ENCODE measurements at regions not wholly inside any gene's neighbourhood (a gene's known extent, or its start where the extent isn't known, plus 50 kb on each side); places are given as distances from the start of the nearest gene placed in this dataset.
A peak's percentile ranks its signal among the peaks of the same experiment; 100 is the strongest.

- peaks cover 3% of the 10 kb centered on the region for H3K9me3 Mint-ChIP-seq (ENCODE audit: low read depth)
These were observed 57.7 kb upstream of the KLF4 start for GRCh38 chr9:107547303-107547702.

DNA sequence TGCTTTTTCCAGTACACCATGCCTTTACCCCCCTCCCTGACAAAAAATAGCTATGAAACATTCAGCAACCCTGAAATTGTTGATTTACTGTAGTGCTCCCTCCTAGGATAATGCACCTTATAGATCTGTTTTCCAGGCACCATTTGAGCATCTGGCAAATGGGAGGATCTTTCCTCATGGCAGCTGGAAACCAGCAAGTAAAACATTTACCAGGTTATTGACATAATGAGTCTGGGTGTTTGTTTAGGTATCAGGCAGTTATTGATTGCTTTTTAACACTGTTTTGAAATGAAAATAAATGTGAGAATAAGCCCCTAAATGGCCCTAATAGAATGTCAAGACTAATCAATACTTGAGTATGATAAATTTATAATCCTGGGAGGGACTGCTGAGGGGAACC is 57.3 kb upstream of the KLF4 start:
- Mint-ChIP-seq H3K27ac (peak overlapping the region; percentile 10), H3K4me1 (ENCODE audit: low read depth) (peaks cover 4% of the 10 kb centered on the region), H3K4me3 (ENCODE audit: low read depth) (no peak overlapping the region), H3K9me3 (ENCODE audit: low read depth) (peaks cover 3% of the 10 kb centered on the region), H3K36me3 (ENCODE audit: insufficient read depth) (no peaks in the 10 kb centered on the region), H3K27me3 (peaks cover 90% of the 10 kb centered on the region)
- TF ChIP-seq, protein P1, sequence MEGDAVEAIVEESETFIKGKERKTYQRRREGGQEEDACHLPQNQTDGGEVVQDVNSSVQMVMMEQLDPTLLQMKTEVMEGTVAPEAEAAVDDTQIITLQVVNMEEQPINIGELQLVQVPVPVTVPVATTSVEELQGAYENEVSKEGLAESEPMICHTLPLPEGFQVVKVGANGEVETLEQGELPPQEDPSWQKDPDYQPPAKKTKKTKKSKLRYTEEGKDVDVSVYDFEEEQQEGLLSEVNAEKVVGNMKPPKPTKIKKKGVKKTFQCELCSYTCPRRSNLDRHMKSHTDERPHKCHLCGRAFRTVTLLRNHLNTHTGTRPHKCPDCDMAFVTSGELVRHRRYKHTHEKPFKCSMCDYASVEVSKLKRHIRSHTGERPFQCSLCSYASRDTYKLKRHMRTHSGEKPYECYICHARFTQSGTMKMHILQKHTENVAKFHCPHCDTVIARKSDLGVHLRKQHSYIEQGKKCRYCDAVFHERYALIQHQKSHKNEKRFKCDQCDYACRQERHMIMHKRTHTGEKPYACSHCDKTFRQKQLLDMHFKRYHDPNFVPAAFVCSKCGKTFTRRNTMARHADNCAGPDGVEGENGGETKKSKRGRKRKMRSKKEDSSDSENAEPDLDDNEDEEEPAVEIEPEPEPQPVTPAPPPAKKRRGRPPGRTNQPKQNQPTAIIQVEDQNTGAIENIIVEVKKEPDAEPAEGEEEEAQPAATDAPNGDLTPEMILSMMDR (IDR thresholded peaks at IDR 0.05; ENCODE audit: unreplicated experiment) = no peak
- no peak for DNase-seq (ENCODE audit: low spot score, unreplicated experiment)

More at GRCh38 chr9:107547303-107547702, 57.7 kb upstream of the KLF4 start:
- no peaks in the 10 kb centered on the region for H3K36me3 Mint-ChIP-seq (ENCODE audit: insufficient read depth)
- H3K4me3 Mint-ChIP-seq (ENCODE audit: low read depth) = no peak overlapping the region
- peaks cover 92% of the 10 kb centered on the region for H3K27me3 Mint-ChIP-seq
- TF ChIP-seq, protein P1 (IDR thresholded peaks at IDR 0.05; ENCODE audit: unreplicated experiment) = no peak
- peak overlapping the region; percentile 10 for H3K27ac Mint-ChIP-seq
- no peak for DNase-seq (ENCODE audit: low spot score, unreplicated experiment)
- peaks cover 4% of the 10 kb centered on the region for H3K4me1 Mint-ChIP-seq (ENCODE audit: low read depth)

DNA sequence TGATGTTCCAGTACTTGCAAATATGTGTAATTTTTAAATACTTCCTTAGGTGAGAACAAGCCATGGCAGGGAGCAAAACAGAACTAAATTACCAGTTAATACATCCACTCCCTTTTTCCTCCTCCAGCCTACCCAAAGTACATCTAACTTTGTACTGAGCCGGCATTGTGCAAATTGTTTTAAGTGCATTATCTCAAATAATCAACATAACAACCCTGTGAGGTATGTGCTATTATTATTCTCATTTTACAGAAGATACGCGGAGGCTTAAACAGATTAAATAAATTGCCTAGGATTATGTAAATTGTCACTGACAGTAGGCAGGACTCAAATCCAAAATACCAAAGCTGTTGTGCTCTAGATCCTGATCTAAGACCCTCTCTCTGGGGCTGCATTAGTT is 55.5 kb upstream of the KLF4 start:
- H3K36me3 Mint-ChIP-seq (ENCODE audit: insufficient read depth) = no peaks in the 10 kb centered on the region
- H3K4me3 Mint-ChIP-seq (ENCODE audit: low read depth) = no peak overlapping the region
- TF ChIP-seq, protein P1 (IDR thresholded peaks at IDR 0.05; ENCODE audit: unreplicated experiment) = no peak
- H3K9me3 Mint-ChIP-seq (ENCODE audit: low read depth) = peaks cover 3% of the 10 kb centered on the region
- H3K4me1 Mint-ChIP-seq (ENCODE audit: low read depth) = peaks cover 5% of the 10 kb centered on the region
- no peak overlapping the region for H3K27ac Mint-ChIP-seq
- no peak for DNase-seq (ENCODE audit: low spot score, unreplicated experiment)
- H3K27me3 Mint-ChIP-seq = peaks cover 90% of the 10 kb centered on the region

GRCh38 chr9:107542411-107543157 is 53.0 kb upstream of the KLF4 start:
- peaks cover 7% of the 10 kb centered on the region for H3K4me1 Mint-ChIP-seq (ENCODE audit: low read depth)
- no peaks in the 10 kb centered on the region for H3K36me3 Mint-ChIP-seq (ENCODE audit: insufficient read depth)
- H3K4me3 Mint-ChIP-seq (ENCODE audit: low read depth) = no peak overlapping the region
- H3K27ac Mint-ChIP-seq = no peak overlapping the region
- peaks cover 93% of the 10 kb centered on the region for H3K27me3 Mint-ChIP-seq
- TF ChIP-seq, protein P1 (IDR thresholded peaks at IDR 0.05; ENCODE audit: unreplicated experiment) = no peak
- peaks cover 3% of the 10 kb centered on the region for H3K9me3 Mint-ChIP-seq (ENCODE audit: low read depth)
- no peak for DNase-seq (ENCODE audit: low spot score, unreplicated experiment)

DNA sequence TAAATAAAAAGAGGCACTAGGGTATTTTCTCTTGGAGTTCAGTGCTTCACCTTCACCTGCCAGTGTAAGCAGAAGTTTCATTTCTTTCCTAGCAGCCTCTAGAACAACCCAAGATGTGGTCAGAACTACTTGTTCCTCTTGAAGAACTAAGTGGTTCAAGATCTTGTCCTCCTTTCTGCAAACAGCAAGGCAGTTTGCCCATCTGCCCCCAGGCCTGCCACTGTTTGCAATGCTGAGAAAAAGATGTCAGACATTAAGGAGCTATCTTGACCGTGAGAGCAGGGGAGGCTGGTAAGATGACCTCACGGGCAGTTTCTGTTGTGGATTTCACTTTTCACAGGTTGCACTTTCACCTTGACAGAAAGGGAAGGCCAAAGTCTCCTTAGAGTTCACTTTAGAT is 52.0 kb upstream of the KLF4 start:
- no peaks in the 10 kb centered on the region for H3K9me3 Mint-ChIP-seq (ENCODE audit: low read depth)
- H3K4me3 Mint-ChIP-seq (ENCODE audit: low read depth) = no peak overlapping the region
- H3K27ac Mint-ChIP-seq = no peak overlapping the region
- DNase-seq (ENCODE audit: low spot score, unreplicated experiment) = no peak
- peaks cover 4% of the 10 kb centered on the region for H3K4me1 Mint-ChIP-seq (ENCODE audit: low read depth)
- H3K36me3 Mint-ChIP-seq (ENCODE audit: insufficient read depth) = no peaks in the 10 kb centered on the region
- H3K27me3 Mint-ChIP-seq = peaks cover 95% of the 10 kb centered on the region
- TF ChIP-seq, protein P1 (IDR thresholded peaks at IDR 0.05; ENCODE audit: unreplicated experiment) = no peak
